ENCODE measurements at regions not wholly inside any gene's neighbourhood (a gene's known extent, or its start where the extent isn't known, plus 50 kb on each side); places are given as distances from the start of the nearest gene placed in this dataset.

GRCh38 chr4:112910109-112910736 is 139.2 kb upstream of the ANK2 start:
- no peaks in the 10 kb centered on the region for H3K27me3 ChIP-seq (ENCODE audit: control insufficient read depth, insufficient read depth, low read length)
- H3K36me3 ChIP-seq (ENCODE audit: control insufficient read depth, insufficient read depth, low read length): no peaks in the 10 kb centered on the region
- ChIA-PET POLR2A (interaction anchor here (0.7 kb wide), 1 partner anchor 13 kb away, joined by 3 read pairs; no protein-coding TSS in a partner anchor), CTCF (interaction anchor here (1.1 kb wide), 1 partner anchor 28 kb away, joined by 3 read pairs; no protein-coding TSS in a partner anchor)
- DNase-seq (ENCODE audit: low read depth): no peak
- H3K4me3 ChIP-seq (ENCODE audit: low read depth, low read length): no peak overlapping the region
- TF ChIP-seq CTCF (IDR thresholded peaks at IDR 0.05; ENCODE audit: insufficient read depth, low read depth, low read length): peak; percentile 29

GRCh38 chr4:112916868-112917267 is 132.6 kb upstream of the ANK2 start:
- TF ChIP-seq CTCF (IDR thresholded peaks at IDR 0.05; ENCODE audit: insufficient read depth, low read depth, low read length): no peak
- no peak overlapping the region for H3K4me3 ChIP-seq (ENCODE audit: low read depth, low read length)
- POLR2A ChIA-PET: interaction anchor here (0.6 kb wide), 1 partner anchor 87 kb away, joined by 3 read pairs; no protein-coding TSS in a partner anchor
- CTCF ChIA-PET: interaction anchor here (1.0 to 1.2 kb wide), 2 partner anchors 21 to 28 kb away, joined by 3 read pairs; no protein-coding TSS in a partner anchor
- H3K27me3 ChIP-seq (ENCODE audit: control insufficient read depth, insufficient read depth, low read length): no peaks in the 10 kb centered on the region
- no peak for DNase-seq (ENCODE audit: low read depth)
- no peaks in the 10 kb centered on the region for H3K36me3 ChIP-seq (ENCODE audit: control insufficient read depth, insufficient read depth, low read length)

- no peak for DNase-seq (ENCODE audit: low read depth)
- POLR2A ChIA-PET: no interaction called here
- CTCF ChIA-PET: interaction anchor here (0.9 to 1.8 kb wide), 5 partner anchors 18 to 161 kb away, joined by 3 to 10 read pairs (median 3); no protein-coding TSS in a partner anchor
- no peak for TF ChIP-seq CTCF (IDR thresholded peaks at IDR 0.05; ENCODE audit: insufficient read depth, low read depth, low read length)
- Histone ChIP-seq H3K27me3 (ENCODE audit: control insufficient read depth, insufficient read depth, low read length) (no peaks in the 10 kb centered on the region), H3K36me3 (ENCODE audit: control insufficient read depth, insufficient read depth, low read length) (no peaks in the 10 kb centered on the region), H3K4me3 (ENCODE audit: low read depth, low read length) (no peak overlapping the region)
Measured at GRCh38 chr4:112923516-112923915, 125.9 kb upstream of the ANK2 start.

GRCh38 chr4:112926819-112927218 is 122.6 kb upstream of the ANK2 start:
- ChIA-PET POLR2A (no interaction called here), CTCF (interaction anchor here (1.5 kb wide), 1 partner anchor 12 kb away, joined by 7 read pairs; no protein-coding TSS in a partner anchor)
- Histone ChIP-seq H3K4me3 (ENCODE audit: low read depth, low read length) (no peak overlapping the region), H3K36me3 (ENCODE audit: control insufficient read depth, insufficient read depth, low read length) (no peaks in the 10 kb centered on the region), H3K27me3 (ENCODE audit: control insufficient read depth, insufficient read depth, low read length) (no peaks in the 10 kb centered on the region)
- TF ChIP-seq CTCF (IDR thresholded peaks at IDR 0.05; ENCODE audit: insufficient read depth, low read depth, low read length): no peak
- no peak for DNase-seq (ENCODE audit: low read depth)

GRCh38 chr4:112927544-112927943 is 121.9 kb upstream of the ANK2 start:
- Histone ChIP-seq H3K4me3 (ENCODE audit: low read depth, low read length) (no peak overlapping the region), H3K27me3 (ENCODE audit: control insufficient read depth, insufficient read depth, low read length) (no peaks in the 10 kb centered on the region), H3K36me3 (ENCODE audit: control insufficient read depth, insufficient read depth, low read length) (no peaks in the 10 kb centered on the region)
- ChIA-PET POLR2A (no interaction called here), CTCF (interaction anchor here (1.5 kb wide), 1 partner anchor 11 kb away, joined by 7 read pairs; no protein-coding TSS in a partner anchor)
- no peak for DNase-seq (ENCODE audit: low read depth)
- TF ChIP-seq CTCF (IDR thresholded peaks at IDR 0.05; ENCODE audit: insufficient read depth, low read depth, low read length): no peak
